ENCODE measurements at regions not wholly inside any gene's neighbourhood (a gene's known extent, or its start where the extent isn't known, plus 50 kb on each side); places are given as distances from the start of the nearest gene placed in this dataset.

DNA sequence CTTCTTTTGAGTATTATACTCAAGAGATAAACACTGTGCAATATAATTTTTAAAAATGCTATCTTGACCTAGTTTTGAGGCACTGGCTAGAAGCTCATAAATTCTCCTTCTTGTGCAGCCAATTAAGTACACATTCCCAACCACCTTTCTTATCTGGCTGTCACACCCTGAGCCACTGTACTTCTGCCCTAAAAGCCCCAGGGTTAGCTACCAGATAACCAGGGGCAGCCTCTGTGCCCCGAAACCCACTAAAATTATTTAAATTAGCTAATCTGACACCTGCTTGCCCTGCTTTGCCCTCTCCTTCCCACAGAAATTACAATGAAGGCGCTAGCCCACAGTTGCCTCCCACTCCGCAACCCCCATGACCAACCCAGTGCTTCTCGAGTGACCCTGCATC is 597.3 kb upstream of the TYRP1 start:
- peaks cover 8% of the 10 kb centered on the region for H3K9me3 Mint-ChIP-seq (ENCODE audit: low read depth)
- no peak for DNase-seq (ENCODE audit: low spot score)
- no peak overlapping the region for H3K4me3 Mint-ChIP-seq (ENCODE audit: unreplicated experiment)
- no peaks in the 10 kb centered on the region for H3K4me1 Mint-ChIP-seq (ENCODE audit: low read depth)
- H3K27ac Mint-ChIP-seq (ENCODE audit: unreplicated experiment) = no peak overlapping the region
- TF ChIP-seq, protein P1, sequence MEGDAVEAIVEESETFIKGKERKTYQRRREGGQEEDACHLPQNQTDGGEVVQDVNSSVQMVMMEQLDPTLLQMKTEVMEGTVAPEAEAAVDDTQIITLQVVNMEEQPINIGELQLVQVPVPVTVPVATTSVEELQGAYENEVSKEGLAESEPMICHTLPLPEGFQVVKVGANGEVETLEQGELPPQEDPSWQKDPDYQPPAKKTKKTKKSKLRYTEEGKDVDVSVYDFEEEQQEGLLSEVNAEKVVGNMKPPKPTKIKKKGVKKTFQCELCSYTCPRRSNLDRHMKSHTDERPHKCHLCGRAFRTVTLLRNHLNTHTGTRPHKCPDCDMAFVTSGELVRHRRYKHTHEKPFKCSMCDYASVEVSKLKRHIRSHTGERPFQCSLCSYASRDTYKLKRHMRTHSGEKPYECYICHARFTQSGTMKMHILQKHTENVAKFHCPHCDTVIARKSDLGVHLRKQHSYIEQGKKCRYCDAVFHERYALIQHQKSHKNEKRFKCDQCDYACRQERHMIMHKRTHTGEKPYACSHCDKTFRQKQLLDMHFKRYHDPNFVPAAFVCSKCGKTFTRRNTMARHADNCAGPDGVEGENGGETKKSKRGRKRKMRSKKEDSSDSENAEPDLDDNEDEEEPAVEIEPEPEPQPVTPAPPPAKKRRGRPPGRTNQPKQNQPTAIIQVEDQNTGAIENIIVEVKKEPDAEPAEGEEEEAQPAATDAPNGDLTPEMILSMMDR (IDR thresholded peaks at IDR 0.05) = no peak
- H3K27me3 Mint-ChIP-seq (ENCODE audit: low read depth) = peaks cover 2% of the 10 kb centered on the region
- no peaks in the 10 kb centered on the region for H3K36me3 Mint-ChIP-seq (ENCODE audit: low read depth)

GRCh38 chr9:12133416-12133815 is 559.8 kb upstream of the TYRP1 start:
- no peak for DNase-seq (ENCODE audit: low spot score)
- Mint-ChIP-seq H3K9me3 (ENCODE audit: low read depth) (peaks cover 18% of the 10 kb centered on the region), H3K36me3 (ENCODE audit: low read depth) (no peaks in the 10 kb centered on the region), H3K4me3 (ENCODE audit: unreplicated experiment) (no peak overlapping the region), H3K4me1 (ENCODE audit: low read depth) (no peaks in the 10 kb centered on the region), H3K27me3 (ENCODE audit: low read depth) (no peaks in the 10 kb centered on the region), H3K27ac (ENCODE audit: unreplicated experiment) (no peak overlapping the region)
- TF ChIP-seq, protein P1 (IDR thresholded peaks at IDR 0.05) = no peak

GRCh38 chr9:12141422-12141821 is 551.8 kb upstream of the TYRP1 start:
- H3K27me3 Mint-ChIP-seq (ENCODE audit: low read depth) = no peaks in the 10 kb centered on the region
- DNase-seq (ENCODE audit: low spot score) = no peak
- peaks cover 37% of the 10 kb centered on the region for H3K9me3 Mint-ChIP-seq (ENCODE audit: low read depth)
- no peak overlapping the region for H3K27ac Mint-ChIP-seq (ENCODE audit: unreplicated experiment)
- H3K36me3 Mint-ChIP-seq (ENCODE audit: low read depth) = no peaks in the 10 kb centered on the region
- H3K4me3 Mint-ChIP-seq (ENCODE audit: unreplicated experiment) = no peak overlapping the region
- TF ChIP-seq, protein P1 (IDR thresholded peaks at IDR 0.05) = no peak
- no peaks in the 10 kb centered on the region for H3K4me1 Mint-ChIP-seq (ENCODE audit: low read depth)

- H3K27me3 Mint-ChIP-seq (ENCODE audit: low read depth) = no peaks in the 10 kb centered on the region
- TF ChIP-seq, protein P1 (IDR thresholded peaks at IDR 0.05) = no peak
- no peaks in the 10 kb centered on the region for H3K36me3 Mint-ChIP-seq (ENCODE audit: low read depth)
- H3K27ac Mint-ChIP-seq (ENCODE audit: unreplicated experiment) = no peak overlapping the region
- no peak overlapping the region for H3K4me3 Mint-ChIP-seq (ENCODE audit: unreplicated experiment)
- no peak for DNase-seq (ENCODE audit: low spot score)
- H3K9me3 Mint-ChIP-seq (ENCODE audit: low read depth) = peaks cover 5% of the 10 kb centered on the region
- no peaks in the 10 kb centered on the region for H3K4me1 Mint-ChIP-seq (ENCODE audit: low read depth)
These were observed 537.6 kb upstream of the TYRP1 start for GRCh38 chr9:12155401-12156134.

- Mint-ChIP-seq H3K4me1 (ENCODE audit: low read depth) (no peaks in the 10 kb centered on the region), H3K9me3 (ENCODE audit: low read depth) (peaks cover 3% of the 10 kb centered on the region), H3K27ac (ENCODE audit: unreplicated experiment) (no peak overlapping the region), H3K4me3 (ENCODE audit: unreplicated experiment) (no peak overlapping the region), H3K36me3 (ENCODE audit: low read depth) (no peaks in the 10 kb centered on the region), H3K27me3 (ENCODE audit: low read depth) (no peaks in the 10 kb centered on the region)
- no peak for DNase-seq (ENCODE audit: low spot score)
- TF ChIP-seq, protein P1 (IDR thresholded peaks at IDR 0.05) = no peak
These were observed 530.9 kb upstream of the TYRP1 start for GRCh38 chr9:12162181-12162815.

All from chondrocyte (in vitro differentiated cells).